ENCODE measurements at regions not wholly inside any gene's neighbourhood (a gene's known extent, or its start where the extent isn't known, plus 50 kb on each side); places are given as distances from the start of the nearest gene placed in this dataset.

- Histone ChIP-seq H3K36me3 (replicated peaks; ENCODE audit: low read depth, low read length) (no peaks in the 10 kb centered on the region), H2AFZ (ENCODE audit: low read depth, low read length) (no peak overlapping the region), H3K79me2 (ENCODE audit: low read length) (no peaks in the 10 kb centered on the region), H3K9ac (ENCODE audit: low read length) (no peak overlapping the region), H3K27me3 (ENCODE audit: low read depth, low read length) (no peaks in the 10 kb centered on the region), H3K4me3 (ENCODE audit: low read length) (no peak overlapping the region), H3K4me2 (ENCODE audit: low read length) (no peak overlapping the region), H3K27ac (ENCODE audit: low read length) (no peak overlapping the region), H4K20me1 (ENCODE audit: insufficient read depth, low read length) (no peaks in the 10 kb centered on the region), H3K9me3 (ENCODE audit: insufficient read depth, low read length) (no peaks in the 10 kb centered on the region), H3K4me1 (ENCODE audit: low read length) (no peaks in the 10 kb centered on the region)
- TF ChIP-seq EZH2phosphoT487 (IDR thresholded peaks at IDR 0.05; ENCODE audit: low read depth) = no peak
- TF ChIP-seq CTCF (IDR thresholded peaks at IDR 0.05; ENCODE audit: low read depth, low read length) = no peak
Observed at GRCh38 chr18:1522249-1522615, 617.6 kb downstream of the ADCYAP1 start.

DNA sequence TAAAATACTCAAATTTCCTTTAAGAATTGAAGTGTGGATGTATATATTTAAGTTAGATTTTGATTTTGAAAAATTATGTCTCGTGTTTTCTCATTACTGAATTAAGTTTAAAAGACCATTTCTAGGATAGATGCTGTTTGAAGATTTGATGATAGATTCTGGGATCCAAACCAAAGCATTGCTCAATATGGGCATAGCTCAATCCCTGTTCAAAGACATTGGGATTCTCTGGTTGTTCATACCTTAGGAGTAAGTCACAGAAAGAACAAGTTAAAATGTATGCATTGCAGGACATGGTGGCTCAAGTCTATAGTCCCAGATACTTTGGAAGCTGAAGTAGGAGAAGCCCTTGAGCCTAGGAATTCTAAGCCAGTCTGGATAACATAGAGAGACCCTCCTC is 622.3 kb downstream of the ADCYAP1 start:
- no peak overlapping the region for H3K4me3 ChIP-seq (ENCODE audit: low read length)
- no peak overlapping the region for H3K4me2 ChIP-seq (ENCODE audit: low read length)
- no peak for TF ChIP-seq EZH2phosphoT487 (IDR thresholded peaks at IDR 0.05; ENCODE audit: low read depth)
- no peak for TF ChIP-seq CTCF (IDR thresholded peaks at IDR 0.05; ENCODE audit: low read depth, low read length)
- no peaks in the 10 kb centered on the region for H3K36me3 ChIP-seq (replicated peaks; ENCODE audit: low read depth, low read length)
- no peaks in the 10 kb centered on the region for H3K4me1 ChIP-seq (ENCODE audit: low read length)
- no peaks in the 10 kb centered on the region for H3K27me3 ChIP-seq (ENCODE audit: low read depth, low read length)
- no peaks in the 10 kb centered on the region for H4K20me1 ChIP-seq (ENCODE audit: insufficient read depth, low read length)
- no peak overlapping the region for H2AFZ ChIP-seq (ENCODE audit: low read depth, low read length)
- H3K79me2 ChIP-seq (ENCODE audit: low read length) = no peaks in the 10 kb centered on the region
- H3K9ac ChIP-seq (ENCODE audit: low read length) = no peak overlapping the region
- H3K27ac ChIP-seq (ENCODE audit: low read length) = no peak overlapping the region
- H3K9me3 ChIP-seq (ENCODE audit: insufficient read depth, low read length) = no peaks in the 10 kb centered on the region

GRCh38 chr18:1527805-1528204 is 623.1 kb downstream of the ADCYAP1 start:
- Histone ChIP-seq H3K9me3 (ENCODE audit: insufficient read depth, low read length) (no peaks in the 10 kb centered on the region), H3K9ac (ENCODE audit: low read length) (no peak overlapping the region), H3K4me2 (ENCODE audit: low read length) (no peak overlapping the region), H4K20me1 (ENCODE audit: insufficient read depth, low read length) (no peaks in the 10 kb centered on the region), H3K27ac (ENCODE audit: low read length) (no peak overlapping the region), H3K4me3 (ENCODE audit: low read length) (no peak overlapping the region), H3K79me2 (ENCODE audit: low read length) (no peaks in the 10 kb centered on the region), H3K27me3 (ENCODE audit: low read depth, low read length) (no peaks in the 10 kb centered on the region), H3K4me1 (ENCODE audit: low read length) (no peaks in the 10 kb centered on the region), H2AFZ (ENCODE audit: low read depth, low read length) (no peak overlapping the region), H3K36me3 (replicated peaks; ENCODE audit: low read depth, low read length) (no peaks in the 10 kb centered on the region)
- TF ChIP-seq EZH2phosphoT487 (IDR thresholded peaks at IDR 0.05; ENCODE audit: low read depth) = no peak
- TF ChIP-seq CTCF (IDR thresholded peaks at IDR 0.05; ENCODE audit: low read depth, low read length) = no peak

DNA sequence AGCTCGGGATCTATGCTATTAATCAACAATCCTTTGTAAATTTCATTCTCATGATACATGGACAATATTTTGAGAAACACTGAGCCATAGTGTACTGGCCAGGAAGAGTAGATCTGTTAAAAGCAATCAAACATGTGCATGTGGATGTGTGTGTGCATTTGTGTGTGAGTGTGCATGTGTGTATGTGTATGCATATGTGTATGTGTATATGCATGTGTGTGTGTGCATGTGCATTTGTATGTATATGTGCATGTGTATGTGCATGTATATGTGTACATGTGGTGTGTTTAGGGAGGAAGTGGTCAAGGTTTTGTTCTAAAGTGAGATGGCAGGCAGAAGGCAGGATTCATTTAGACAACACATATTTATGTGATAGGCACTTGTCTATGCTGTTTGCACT is 623.8 kb downstream of the ADCYAP1 start:
- no peak overlapping the region for H3K4me3 ChIP-seq (ENCODE audit: low read length)
- no peaks in the 10 kb centered on the region for H3K9me3 ChIP-seq (ENCODE audit: insufficient read depth, low read length)
- no peak overlapping the region for H3K27ac ChIP-seq (ENCODE audit: low read length)
- no peak for TF ChIP-seq EZH2phosphoT487 (IDR thresholded peaks at IDR 0.05; ENCODE audit: low read depth)
- H3K9ac ChIP-seq (ENCODE audit: low read length) = no peak overlapping the region
- no peak overlapping the region for H3K4me2 ChIP-seq (ENCODE audit: low read length)
- no peaks in the 10 kb centered on the region for H3K27me3 ChIP-seq (ENCODE audit: low read depth, low read length)
- no peaks in the 10 kb centered on the region for H3K36me3 ChIP-seq (replicated peaks; ENCODE audit: low read depth, low read length)
- H3K4me1 ChIP-seq (ENCODE audit: low read length) = no peaks in the 10 kb centered on the region
- H3K79me2 ChIP-seq (ENCODE audit: low read length) = no peaks in the 10 kb centered on the region
- H2AFZ ChIP-seq (ENCODE audit: low read depth, low read length) = no peak overlapping the region
- H4K20me1 ChIP-seq (ENCODE audit: insufficient read depth, low read length) = no peaks in the 10 kb centered on the region

DNA sequence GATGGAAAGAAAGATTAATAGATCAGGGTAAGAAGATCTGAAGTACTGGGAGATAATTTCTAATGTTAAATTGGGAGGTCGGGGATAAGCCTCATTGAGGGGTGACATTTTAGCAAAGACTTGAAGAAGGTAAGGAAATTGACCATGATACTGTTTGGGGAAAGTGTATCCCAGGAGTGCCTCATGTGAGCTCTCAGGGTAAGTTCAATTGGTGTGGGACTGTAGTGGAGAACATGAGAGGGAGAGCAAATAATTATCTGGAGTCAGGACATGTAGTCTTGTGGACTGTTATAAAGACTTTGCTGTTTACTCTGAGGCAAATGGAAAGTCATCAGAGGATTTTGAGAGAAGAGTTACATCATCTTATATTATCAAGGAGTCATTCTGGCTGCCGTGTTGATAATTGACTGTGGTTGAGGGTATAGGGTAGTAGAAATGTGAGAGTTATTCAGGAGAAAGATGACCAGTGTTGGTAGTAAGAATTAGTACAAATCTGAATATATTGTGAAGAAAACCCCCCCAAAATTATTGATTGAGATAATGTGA is 624.4 kb downstream of the ADCYAP1 start:
- Histone ChIP-seq H3K27ac (ENCODE audit: low read length) (no peak overlapping the region), H3K4me2 (ENCODE audit: low read length) (no peak overlapping the region), H3K27me3 (ENCODE audit: low read depth, low read length) (no peaks in the 10 kb centered on the region), H3K9me3 (ENCODE audit: insufficient read depth, low read length) (no peaks in the 10 kb centered on the region), H3K4me3 (ENCODE audit: low read length) (no peak overlapping the region), H3K36me3 (replicated peaks; ENCODE audit: low read depth, low read length) (no peaks in the 10 kb centered on the region), H3K9ac (ENCODE audit: low read length) (no peak overlapping the region), H4K20me1 (ENCODE audit: insufficient read depth, low read length) (no peaks in the 10 kb centered on the region), H3K79me2 (ENCODE audit: low read length) (no peaks in the 10 kb centered on the region), H2AFZ (ENCODE audit: low read depth, low read length) (no peak overlapping the region), H3K4me1 (ENCODE audit: low read length) (no peaks in the 10 kb centered on the region)
- no peak for TF ChIP-seq EZH2phosphoT487 (IDR thresholded peaks at IDR 0.05; ENCODE audit: low read depth)
- no peak for TF ChIP-seq CTCF (IDR thresholded peaks at IDR 0.05; ENCODE audit: low read depth, low read length)

All from OCI-LY3 (cell line).